CD1c-positive myeloid dendritic cell (primary cell): ENCODE measurements at regions not wholly inside any gene's neighbourhood (a gene's known extent, or its start where the extent isn't known, plus 50 kb on each side); places are given as distances from the start of the nearest gene placed in this dataset.

Source experiments
- DNase-seq: peaks from one replicate; pipeline ENCODE4 v3.0.0-alpha.2; 2016; ENCODE audit errors: extremely low spot score

- DNase-seq: no peak
These were observed 439.2 kb downstream of the PIK3C3 start for GRCh38 chr18:42394238-42394637.

GRCh38 chr18:42401131-42401673, 446.2 kb downstream of the PIK3C3 start:
- DNase-seq: no peak

- no peak for DNase-seq
These were observed 449.1 kb downstream of the PIK3C3 start for GRCh38 chr18:42404151-42404550.

- no peak for DNase-seq
These were observed 454.0 kb downstream of the PIK3C3 start for GRCh38 chr18:42409005-42409404.

GRCh38 chr18:42412281-42412680, 457.2 kb downstream of the PIK3C3 start:
- DNase-seq: no peak

GRCh38 chr18:42412896-42413295, 457.9 kb downstream of the PIK3C3 start:
- no peak for DNase-seq

- no peak for DNase-seq
These were observed 458.8 kb downstream of the PIK3C3 start for GRCh38 chr18:42413870-42414269.

- no peak for DNase-seq
These were observed 459.9 kb downstream of the PIK3C3 start for GRCh38 chr18:42414756-42415454.

- no peak for DNase-seq
These were observed 462.2 kb downstream of the PIK3C3 start for GRCh38 chr18:42417189-42417588.

- DNase-seq: no peak
These were observed 463.1 kb downstream of the PIK3C3 start for GRCh38 chr18:42418121-42418520.

GRCh38 chr18:42425025-42425424, 470.0 kb downstream of the PIK3C3 start:
- no peak for DNase-seq

- no peak for DNase-seq
These were observed 471.5 kb downstream of the PIK3C3 start for GRCh38 chr18:42426496-42427015.

- DNase-seq: no peak
These were observed 474.2 kb downstream of the PIK3C3 start for GRCh38 chr18:42429196-42429595.

GRCh38 chr18:42436222-42436765, 481.3 kb downstream of the PIK3C3 start:
- no peak for DNase-seq

GRCh38 chr18:42437001-42437400, 482.0 kb downstream of the PIK3C3 start:
- DNase-seq: no peak

GRCh38 chr18:42437646-42438045, 482.6 kb downstream of the PIK3C3 start:
- no peak for DNase-seq

GRCh38 chr18:42442656-42443055, 487.6 kb downstream of the PIK3C3 start:
- DNase-seq: no peak

- no peak for DNase-seq
These were observed 489.3 kb downstream of the PIK3C3 start for GRCh38 chr18:42444349-42444748.

GRCh38 chr18:42445359-42445758, 490.3 kb downstream of the PIK3C3 start:
- no peak for DNase-seq

- DNase-seq: no peak
These were observed 491.2 kb downstream of the PIK3C3 start for GRCh38 chr18:42446195-42446594.

GRCh38 chr18:42447688-42448087, 492.7 kb downstream of the PIK3C3 start:
- DNase-seq: no peak

- no peak for DNase-seq
These were observed 503.2 kb downstream of the PIK3C3 start for GRCh38 chr18:42458226-42458625.

- no peak for DNase-seq
These were observed 504.8 kb downstream of the PIK3C3 start for GRCh38 chr18:42459873-42460272.
